Medulla oblongata (tissue), 1 donor: ENCODE measurements at regions not wholly inside any gene's neighbourhood (a gene's known extent, or its start where the extent isn't known, plus 50 kb on each side); places are given as distances from the start of the nearest gene placed in this dataset.
"Not testable (repeated sequence)": the region's sequence is repeated elsewhere in the genome, so short reads cannot be mapped to it uniquely, and the experiment has no call there.

ENCODE experiments used
- DNase-seq: peaks from one replicate; pipeline ENCODE4 v3.0.0-alpha.2; 2015; ENCODE audit errors: extremely low spot score

GRCh38 chr6:84821314-84821713 lies 56.9 kb upstream of the TBX18 start:
- DNase-seq = not testable (repeated sequence)

GRCh38 chr6:84816741-84817140 lies 52.3 kb upstream of the TBX18 start:
- DNase-seq = no peak

- no peak for DNase-seq
Observed at GRCh38 chr6:84815896-84816735, 51.7 kb upstream of the TBX18 start.
